Right cardiac atrium (tissue), 5 donors: ENCODE measurements at regions not wholly inside any gene's neighbourhood (a gene's known extent, or its start where the extent isn't known, plus 50 kb on each side); places are given as distances from the start of the nearest gene placed in this dataset.
A peak's percentile ranks its signal among the peaks of the same experiment; 100 is the strongest.

Experiments
- ATAC-seq, 2 donors: fragments of 200-7000 bp; cut with Tn5 transposase; one replicate each; pipeline versions ENCODE4 v1.8.0 to v1.9.1; 2020; ENCODE audit warnings: moderate library complexity in 2 of 2, mild to moderate bottlenecking in 1 of 2
- DNase-seq, 3 donors: peaks; one replicate each; pipeline ENCODE4 v3.0.0-alpha.2; 2020
- H3K27ac ChIP-seq: one replicate; pipeline ENCODE4 v1.5.1; 2013; ENCODE audit warnings: mild to moderate bottlenecking, low read length, control low read depth, moderate library complexity
- H3K27me3 ChIP-seq: one replicate; pipeline ENCODE4 v1.6.1; 2013; ENCODE audit not compliant: control insufficient read depth, insufficient read depth
- H3K4me1 ChIP-seq: one replicate; pipeline ENCODE4 v1.6.1; 2013; ENCODE audit warnings: low read length; ENCODE audit not compliant: control insufficient read depth, insufficient read depth
- H3K4me3 ChIP-seq: one replicate; pipeline ENCODE4 v1.5.1; 2013; ENCODE audit warnings: low read length, control low read depth
- H3K9me3 ChIP-seq: one replicate; pipeline ENCODE4 v1.6.1; 2013; ENCODE audit warnings: low read length; ENCODE audit not compliant: control insufficient read depth
- WGBS: extraction: QIAGEN DNeasy Blood & Tissue Kit; methylation state at CpG from one replicate; pipeline ENCODE4 v1.1.7; 2013; 5-methylcytosine and 5-hydroxymethylcytosine counted together
- intact Hi-C, 4 donors: fragments of 100-400 bp; cut with DNase I; formaldehyde crosslinking; loops; one replicate each; pipeline versions ENCODE4 v1.11.0 to v1.14.0; 2022 to 2023
- donor health status: healthy with polysubstance abuse.
- donor health status: DM: no; HTN: yes; CAD: no.
- donor health status: DM: no; HTN: no; CAD: no.
- donor health status: DM: no; HTN: yes; CAD: no; lungs with severe emphysema.
- donor health status: DM: yes; HTN: yes; CAD: no.

GRCh38 chr5:56310711-56311204 is 77.6 kb upstream of the ANKRD55 start:
- 32% methylated on average over 7 of the region's 7 CpGs for whole genome bisulfite sequencing
- H3K4me3 ChIP-seq = no peak overlapping the region
- no peaks in the 10 kb centered on the region for H3K27me3 ChIP-seq
- no peak overlapping the region for H3K27ac ChIP-seq
- intact Hi-C loops = no loop called here
- H3K9me3 ChIP-seq = peaks cover 2% of the 10 kb centered on the region
- H3K4me1 ChIP-seq = peaks cover 3% of the 10 kb centered on the region
- peak; percentile 30 to 56 for ATAC-seq
- peak in 2 of 3 donors; percentile 50 to 64 for DNase-seq

GRCh38 chr5:56309262-56309826 is 76.2 kb upstream of the ANKRD55 start:
- Histone ChIP-seq H3K4me3 (no peak overlapping the region), H3K27ac (no peak overlapping the region), H3K4me1 (peaks cover 3% of the 10 kb centered on the region), H3K9me3 (peaks cover 2% of the 10 kb centered on the region), H3K27me3 (no peaks in the 10 kb centered on the region)
- WGBS = 91% methylated on average over 2 of the region's 2 CpGs
- DNase-seq = no peak
- no peak for ATAC-seq
- intact Hi-C loops = no loop called here

GRCh38 chr5:56307714-56308333 is 74.7 kb upstream of the ANKRD55 start:
- intact Hi-C loops = no loop called here
- WGBS = 80% methylated on average over 1 of the region's 1 CpG
- Histone ChIP-seq H3K27me3 (no peaks in the 10 kb centered on the region), H3K27ac (no peak overlapping the region), H3K9me3 (peaks cover 2% of the 10 kb centered on the region), H3K4me3 (no peak overlapping the region), H3K4me1 (peaks cover 3% of the 10 kb centered on the region)
- ATAC-seq (no peak), DNase-seq (no peak)

GRCh38 chr5:56306433-56307150 is 73.5 kb upstream of the ANKRD55 start:
- intact Hi-C loops = no loop called here
- ATAC-seq = no peak

GRCh38 chr5:56305001-56305950 is 72.1 kb upstream of the ANKRD55 start:
- intact Hi-C loops = no loop called here
- Histone ChIP-seq H3K4me3 (no peak overlapping the region), H3K9me3 (peaks cover 2% of the 10 kb centered on the region), H3K27ac (no peak overlapping the region), H3K4me1 (no peaks in the 10 kb centered on the region), H3K27me3 (no peaks in the 10 kb centered on the region)
- no peak for ATAC-seq
- WGBS = 76% methylated on average over 4 of the region's 4 CpGs
- no peak for DNase-seq

More at GRCh38 chr5:56306433-56307150, 73.5 kb upstream of the ANKRD55 start:
- WGBS = 73% methylated on average over 4 of the region's 4 CpGs
- no peaks in the 10 kb centered on the region for H3K27me3 ChIP-seq
- H3K9me3 ChIP-seq = peaks cover 2% of the 10 kb centered on the region
- H3K4me1 ChIP-seq = peaks cover 3% of the 10 kb centered on the region
- H3K4me3 ChIP-seq = no peak overlapping the region
- DNase-seq = no peak
- H3K27ac ChIP-seq = no peak overlapping the region

- WGBS = over 99% methylated on average over 5 of the region's 5 CpGs
- Histone ChIP-seq H3K9me3 (peaks cover 2% of the 10 kb centered on the region), H3K4me3 (no peak overlapping the region), H3K27ac (no peak overlapping the region), H3K27me3 (no peaks in the 10 kb centered on the region), H3K4me1 (no peaks in the 10 kb centered on the region)
- ATAC-seq = no peak
- intact Hi-C loops = no loop called here
- no peak for DNase-seq
Measured at GRCh38 chr5:56303511-56303910, 70.4 kb upstream of the ANKRD55 start.

- no peaks in the 10 kb centered on the region for H3K27me3 ChIP-seq
- peaks cover 2% of the 10 kb centered on the region for H3K9me3 ChIP-seq
- H3K4me1 ChIP-seq = no peaks in the 10 kb centered on the region
- DNase-seq = no peak
- H3K4me3 ChIP-seq = no peak overlapping the region
- ATAC-seq = no peak
- intact Hi-C loops = no loop called here
- no peak overlapping the region for H3K27ac ChIP-seq
Measured at GRCh38 chr5:56302027-56302426, 68.9 kb upstream of the ANKRD55 start.

GRCh38 chr5:56301069-56301468 is 67.9 kb upstream of the ANKRD55 start:
- Histone ChIP-seq H3K4me1 (no peaks in the 10 kb centered on the region), H3K27me3 (no peaks in the 10 kb centered on the region), H3K9me3 (no peaks in the 10 kb centered on the region), H3K4me3 (no peak overlapping the region), H3K27ac (no peak overlapping the region)
- intact Hi-C loops = no loop called here
- DNase-seq (no peak), ATAC-seq (no peak)
- 89% methylated on average over 2 of the region's 2 CpGs for WGBS

GRCh38 chr5:56299212-56299611 is 66.1 kb upstream of the ANKRD55 start:
- intact Hi-C loops = no loop called here
- ATAC-seq = peak; percentile 72 to 76
- WGBS = 44% methylated on average over 5 of the region's 5 CpGs
- H3K27me3 ChIP-seq = no peaks in the 10 kb centered on the region
- no peaks in the 10 kb centered on the region for H3K9me3 ChIP-seq
- peak in 2 of 3 donors; percentile 26 to 65 for DNase-seq
- no peak overlapping the region for H3K27ac ChIP-seq
- no peaks in the 10 kb centered on the region for H3K4me1 ChIP-seq
- H3K4me3 ChIP-seq = no peak overlapping the region

GRCh38 chr5:56298336-56299090 is 65.4 kb upstream of the ANKRD55 start:
- no peaks in the 10 kb centered on the region for H3K27me3 ChIP-seq
- ATAC-seq (peak; percentile 88 to 91), DNase-seq (peak; percentile 64 to 84 (median 81))
- H3K27ac ChIP-seq = peak overlapping the region; percentile 13
- 61% methylated on average over 8 of the region's 8 CpGs for WGBS
- H3K4me1 ChIP-seq = no peaks in the 10 kb centered on the region
- intact Hi-C loops = no loop called here
- H3K9me3 ChIP-seq = no peaks in the 10 kb centered on the region
- no peak overlapping the region for H3K4me3 ChIP-seq
